HG03039 (cell line): ENCODE measurements at regions not wholly inside any gene's neighbourhood (a gene's known extent, or its start where the extent isn't known, plus 50 kb on each side); places are given as distances from the start of the nearest gene placed in this dataset.

Experiments used
- ATAC-seq: cut with Tn5 transposase; IDR thresholded peaks from one replicate; pipeline ENCODE4 v1.9.1; 2021; ENCODE audit warnings: mild to moderate bottlenecking, moderate library complexity; ENCODE audit not compliant: unreplicated experiment

DNA sequence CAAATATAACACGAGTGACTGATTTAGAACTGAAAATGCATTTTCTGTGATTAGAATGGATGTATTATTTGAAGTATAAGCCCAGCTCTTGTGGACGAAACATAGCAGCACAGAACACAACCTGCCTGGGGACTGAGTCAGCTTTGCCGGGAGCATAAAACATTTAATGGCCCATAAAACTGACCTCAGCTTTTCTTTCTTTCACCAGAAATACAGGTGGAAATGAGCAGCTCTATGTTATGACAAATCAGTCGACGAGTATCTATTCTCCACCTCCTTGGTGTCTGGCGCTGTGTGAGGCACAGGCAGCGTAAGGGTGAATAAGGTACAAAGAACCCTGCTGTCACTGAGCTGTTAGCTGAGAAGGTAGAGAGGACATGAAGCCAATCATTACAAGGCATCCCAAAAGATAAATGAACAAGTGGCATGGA, 471.6 kb upstream of the AKR1E2 start:
- no peak for ATAC-seq

DNA sequence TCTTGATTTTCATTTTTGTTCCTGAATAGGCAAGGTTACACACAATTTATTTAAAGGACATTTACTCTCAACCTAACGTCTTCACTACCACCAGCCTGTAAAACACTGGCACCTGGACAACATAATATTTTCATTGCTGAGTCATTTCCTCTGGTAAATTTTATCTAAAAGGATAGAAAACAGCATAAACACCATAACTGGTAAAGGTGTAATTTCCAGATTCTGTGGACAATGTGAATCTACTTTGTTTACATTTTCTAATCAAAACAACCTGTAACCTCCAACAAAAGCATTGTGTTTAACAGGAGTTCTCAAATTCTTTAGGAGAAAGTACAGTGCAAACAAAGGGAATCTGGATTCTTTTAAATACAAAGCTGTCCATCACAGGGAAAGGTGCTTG, 472.0 kb upstream of the AKR1E2 start:
- ATAC-seq: no peak

DNA sequence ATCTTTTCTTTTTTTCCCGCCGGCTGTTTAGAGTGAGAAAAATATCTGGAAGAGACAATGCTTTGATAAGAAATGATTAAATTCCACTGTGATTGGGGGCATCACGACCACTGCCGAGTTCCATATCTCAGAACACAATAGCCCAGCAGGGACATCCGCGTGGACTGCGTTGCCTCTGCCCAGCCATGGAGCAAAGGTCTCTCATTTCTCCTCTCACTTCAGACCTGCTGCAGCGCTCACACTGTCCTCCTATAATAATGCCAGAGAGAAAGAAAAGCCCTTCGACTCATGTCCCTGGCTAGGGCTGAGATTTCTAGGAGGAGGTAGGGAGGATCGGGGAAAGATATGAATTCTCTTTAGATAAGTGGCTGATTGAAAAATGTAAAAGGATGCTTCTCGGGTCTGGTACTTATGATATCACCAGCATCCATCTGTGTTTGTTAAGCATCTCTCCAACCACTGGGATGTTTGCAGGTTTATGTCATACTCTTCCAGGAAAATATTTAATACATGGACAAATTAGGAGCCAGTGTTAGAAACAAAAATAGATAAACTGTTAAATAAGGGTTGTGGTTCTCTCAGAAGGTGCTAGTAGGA, 472.9 kb upstream of the AKR1E2 start:
- no peak for ATAC-seq

DNA sequence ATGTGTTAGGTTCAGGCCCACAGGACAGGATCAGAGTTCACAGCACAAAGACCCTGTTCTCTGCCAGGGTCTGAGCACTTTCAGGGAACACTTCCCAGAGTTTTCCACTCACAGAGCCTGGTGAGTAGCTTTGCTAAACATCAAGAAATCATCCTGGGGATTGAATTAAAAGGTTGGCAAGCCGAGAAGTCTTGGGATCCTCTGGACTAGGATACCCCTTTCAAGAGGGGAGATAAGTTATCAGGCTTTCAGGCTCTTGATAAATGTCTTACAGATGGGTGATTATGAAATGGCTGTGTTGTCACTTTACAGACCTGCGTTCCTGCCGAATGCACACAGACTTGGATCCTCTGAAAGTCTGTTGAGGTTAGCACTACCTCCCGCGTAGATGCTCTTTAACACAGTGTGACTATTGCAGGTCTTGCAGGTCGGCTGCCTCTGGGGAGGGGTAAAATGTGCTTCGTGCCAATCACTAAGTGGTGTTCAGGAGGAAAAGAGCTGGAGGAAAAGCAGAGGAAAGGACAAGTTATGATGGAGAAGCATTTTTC, 473.5 kb upstream of the AKR1E2 start:
- ATAC-seq: no peak

DNA sequence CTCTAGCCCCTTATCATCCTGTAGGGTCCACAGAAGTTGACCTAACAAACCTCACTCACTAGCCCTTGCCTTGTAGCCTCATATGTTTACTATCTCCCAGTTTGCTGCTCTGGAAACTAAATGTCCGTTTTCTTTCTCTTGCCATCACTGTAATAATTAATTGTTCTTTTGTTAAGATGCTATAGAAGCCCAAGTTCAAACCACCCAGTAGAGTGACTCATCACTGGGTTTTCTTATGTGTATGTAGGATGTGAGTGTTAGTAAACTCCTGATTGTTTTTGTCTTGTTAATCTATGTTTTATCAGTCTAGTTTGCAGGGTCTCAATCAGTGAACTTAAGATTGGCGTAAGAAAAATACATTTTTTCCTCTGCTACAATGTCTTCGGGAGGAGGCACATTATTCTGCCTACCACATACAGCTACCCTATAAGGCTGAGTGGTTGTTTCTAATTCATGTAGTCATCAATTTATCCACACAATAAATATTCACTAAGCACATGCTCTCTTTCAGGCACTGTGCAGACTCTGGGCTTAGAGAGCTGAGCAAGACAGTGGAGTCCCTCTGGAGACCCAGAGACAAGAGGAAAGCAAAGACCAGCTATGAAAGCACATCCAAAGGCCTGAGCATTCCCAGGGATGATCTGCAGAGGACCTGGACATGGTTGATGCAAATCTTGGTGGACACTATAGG, 474.1 kb upstream of the AKR1E2 start:
- no peak for ATAC-seq

DNA sequence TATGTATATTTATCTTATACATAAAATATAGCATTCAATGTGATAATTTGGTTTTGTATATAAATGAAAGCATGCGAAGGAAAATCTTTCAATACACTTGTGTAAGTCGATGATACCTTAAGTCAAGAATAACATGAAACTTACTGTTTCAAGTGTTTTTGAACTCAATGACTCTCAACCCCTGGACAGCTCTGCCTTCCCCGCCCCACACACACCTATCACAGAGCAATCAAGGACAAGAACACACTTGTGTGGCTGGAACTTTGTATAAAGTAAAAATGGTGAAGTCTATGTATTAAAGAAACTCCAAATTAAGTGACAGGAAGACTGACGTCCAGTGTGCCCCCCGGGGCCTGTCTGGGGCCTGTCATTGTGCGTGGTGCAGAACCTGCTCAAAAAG, 478.6 kb upstream of the AKR1E2 start:
- ATAC-seq: no peak

DNA sequence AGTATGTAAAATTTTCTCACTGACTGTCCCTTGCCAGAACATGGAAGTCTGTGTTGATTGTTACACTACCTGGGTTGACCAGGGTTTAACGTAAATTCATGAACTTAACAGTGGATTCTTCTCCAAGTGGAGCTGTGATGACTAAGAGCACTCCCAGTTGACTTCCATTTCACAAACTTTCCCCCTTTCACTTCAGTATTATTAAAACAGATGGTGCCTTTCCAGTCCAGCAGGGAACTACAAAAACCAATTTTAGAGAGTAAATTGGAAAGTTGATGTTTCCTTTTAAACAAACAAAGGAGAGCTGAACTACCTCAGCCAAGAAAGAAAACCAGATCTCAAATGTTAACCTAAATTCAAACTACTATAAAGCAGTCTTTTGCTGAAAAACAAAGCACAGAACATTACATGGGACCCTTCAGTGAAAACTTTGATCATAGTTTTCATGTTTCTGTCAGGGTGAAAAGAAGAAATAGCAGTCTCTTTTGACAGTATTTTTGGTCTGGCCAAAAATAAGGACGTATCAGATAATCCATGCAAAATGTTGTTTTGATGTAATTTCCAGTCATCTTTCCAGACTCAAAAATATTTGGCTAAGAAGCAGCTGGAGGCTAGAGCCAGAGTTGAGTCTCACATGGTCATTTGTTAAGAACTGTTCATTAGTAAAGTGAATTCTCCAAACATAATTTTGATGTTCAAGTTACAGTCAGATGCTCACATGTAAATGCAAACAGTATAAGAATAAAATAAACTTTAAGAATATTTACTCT, 479.9 kb upstream of the AKR1E2 start:
- ATAC-seq: no peak

DNA sequence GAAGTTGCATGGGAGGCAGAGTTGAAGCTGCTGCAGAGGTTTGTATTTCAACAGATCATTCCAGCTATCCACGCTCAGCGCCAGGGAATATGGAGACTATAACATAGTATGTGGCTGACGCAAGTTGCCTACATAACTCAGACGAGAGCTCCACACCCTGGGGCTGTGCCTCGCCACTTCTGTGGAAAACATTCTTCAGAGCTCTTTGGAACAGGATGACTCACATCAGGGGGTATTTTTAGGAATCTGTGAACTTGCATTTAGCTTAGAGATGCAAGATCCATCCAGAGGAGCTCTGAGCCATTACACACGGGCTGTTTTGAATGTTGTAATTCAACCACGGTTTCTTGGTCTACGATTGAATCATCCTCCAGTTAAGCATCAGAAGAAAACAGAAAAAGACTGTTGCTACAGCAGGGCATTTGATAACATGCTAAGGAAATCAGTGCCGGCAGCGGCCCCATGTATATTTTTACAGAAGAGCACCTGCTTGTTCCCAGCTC, 481.5 kb upstream of the AKR1E2 start:
- ATAC-seq: no peak

DNA sequence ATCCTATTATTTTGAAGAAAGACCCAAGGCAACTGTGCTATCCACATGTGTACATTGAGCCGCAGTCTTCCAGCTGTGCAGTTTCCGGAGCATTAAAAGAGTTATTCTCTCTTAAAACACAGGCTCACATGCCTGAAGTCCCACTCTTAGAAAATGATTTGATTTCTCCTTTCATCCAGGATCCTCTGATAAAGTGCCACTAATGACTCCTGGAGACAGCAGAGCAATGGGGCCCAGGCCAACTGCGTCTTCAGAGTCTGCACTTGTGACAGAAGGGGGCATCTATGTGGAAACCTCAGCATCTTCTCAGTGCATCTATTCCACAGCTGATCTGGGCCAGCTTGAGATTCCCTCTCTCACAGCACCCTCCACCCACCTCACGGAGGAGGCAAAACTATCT, 482.1 kb upstream of the AKR1E2 start:
- ATAC-seq: no peak

DNA sequence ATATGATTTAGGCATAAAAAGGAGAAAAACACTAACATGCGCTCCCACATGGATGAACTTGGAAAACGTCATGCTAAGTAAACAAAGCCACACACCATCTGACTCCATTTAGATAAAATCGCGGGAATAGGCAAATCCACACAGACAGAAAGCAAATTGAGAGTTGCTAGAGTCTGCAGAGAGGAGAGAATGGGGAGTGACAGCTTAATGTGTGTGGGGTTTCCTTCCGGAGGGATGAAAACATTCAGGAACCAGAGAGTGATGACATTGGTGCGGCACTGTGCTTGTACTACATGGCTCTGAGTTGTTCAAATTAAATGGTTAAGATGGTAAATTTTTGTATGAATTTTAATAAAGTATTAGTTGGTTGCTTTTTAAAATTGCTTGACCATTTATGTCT, 482.9 kb upstream of the AKR1E2 start:
- no peak for ATAC-seq

DNA sequence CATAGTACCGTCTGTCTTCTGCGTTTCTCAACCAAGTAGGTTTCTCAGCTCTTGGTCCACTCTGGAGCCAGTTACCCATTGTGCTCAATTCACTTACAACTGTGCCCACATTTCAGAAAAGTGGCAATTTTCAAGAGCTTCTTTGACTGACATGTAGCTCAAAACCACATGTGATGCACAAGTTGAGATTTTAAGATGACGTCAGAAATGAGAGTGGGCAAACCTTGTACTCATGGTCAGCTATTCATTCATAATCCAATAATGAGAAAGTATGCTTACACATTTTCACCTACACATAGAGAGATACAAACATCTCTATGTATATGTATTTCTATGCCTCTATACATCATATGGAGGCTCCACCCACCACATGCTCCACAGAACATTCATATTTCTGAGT, 487.2 kb upstream of the AKR1E2 start:
- ATAC-seq: no peak

DNA sequence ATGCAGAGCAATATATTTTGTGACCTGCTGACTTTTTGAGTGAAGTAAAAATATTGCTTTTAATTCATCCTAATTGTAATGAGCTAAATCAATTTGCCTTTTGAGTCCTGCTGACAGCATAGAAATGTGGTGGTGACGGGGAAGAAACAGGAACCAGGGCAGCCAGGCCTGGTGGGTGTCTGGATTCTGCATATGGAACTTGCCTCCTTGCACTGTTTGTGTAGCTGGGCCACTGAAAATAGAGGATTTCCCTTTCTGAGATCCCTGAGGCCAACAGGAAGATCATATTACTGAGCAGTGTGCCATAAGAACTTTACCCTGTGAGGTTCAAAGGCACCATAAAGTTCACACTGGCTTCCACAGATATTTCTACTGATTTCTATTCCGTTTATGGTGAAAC, 488.4 kb upstream of the AKR1E2 start:
- no peak for ATAC-seq

DNA sequence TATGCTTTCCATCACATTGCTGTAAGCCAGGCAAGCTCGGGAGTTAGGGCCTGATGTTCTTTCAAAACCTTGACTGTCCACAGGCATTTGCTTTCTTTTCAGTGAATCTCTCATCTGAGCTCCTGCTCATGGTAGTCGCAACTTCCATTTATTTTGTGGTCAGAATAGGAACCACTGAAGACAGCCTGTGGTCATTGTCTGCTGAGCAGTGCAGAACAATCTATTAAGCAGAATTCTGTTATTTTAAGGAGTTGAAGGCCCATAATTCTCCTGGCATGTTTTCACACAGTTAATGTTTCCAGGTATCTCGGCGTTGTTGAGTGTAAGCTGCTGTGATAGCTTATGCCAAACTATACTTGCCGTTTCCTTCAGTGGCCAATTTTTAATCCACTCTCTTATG, 491.1 kb upstream of the AKR1E2 start:
- ATAC-seq: no peak

DNA sequence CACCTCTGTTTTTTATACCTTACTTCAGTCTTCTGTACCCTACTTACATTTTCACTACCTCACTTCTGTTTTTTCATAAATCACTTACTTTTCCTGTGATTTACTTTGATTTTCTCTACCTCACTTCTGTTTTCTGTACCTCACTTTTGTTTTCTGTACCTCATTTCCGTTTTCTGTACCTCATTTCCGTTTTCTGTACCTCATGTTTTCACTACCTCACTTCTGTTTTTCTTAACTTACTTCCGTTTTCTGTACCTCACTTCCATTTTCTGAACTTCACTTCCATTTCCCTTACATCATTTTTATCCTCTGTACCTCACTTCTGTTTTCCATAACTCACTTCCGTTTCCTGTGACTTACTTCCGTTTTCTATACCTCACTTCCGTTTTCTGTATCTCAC, 492.0 kb upstream of the AKR1E2 start:
- no peak for ATAC-seq

DNA sequence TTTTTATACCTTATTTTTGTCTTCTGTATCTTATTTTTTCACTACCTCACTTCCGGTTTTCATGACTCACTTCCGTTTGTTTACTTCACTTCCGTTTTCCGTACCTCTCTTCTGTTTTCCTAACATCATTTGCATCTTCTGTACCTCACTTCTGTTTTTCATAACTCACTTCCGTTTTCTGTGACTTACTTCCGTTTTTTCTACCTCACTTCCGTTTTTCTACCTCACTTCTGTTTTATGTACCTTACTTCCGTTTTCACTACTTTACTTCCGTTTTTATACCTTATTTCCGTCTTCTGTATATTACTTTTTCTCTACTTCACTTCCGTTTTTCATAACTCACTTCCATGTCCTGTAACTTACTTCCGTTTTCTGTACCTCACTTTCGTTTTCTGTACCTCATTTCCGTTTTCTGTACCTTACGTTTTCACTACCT, 492.5 kb upstream of the AKR1E2 start:
- no peak for ATAC-seq

DNA sequence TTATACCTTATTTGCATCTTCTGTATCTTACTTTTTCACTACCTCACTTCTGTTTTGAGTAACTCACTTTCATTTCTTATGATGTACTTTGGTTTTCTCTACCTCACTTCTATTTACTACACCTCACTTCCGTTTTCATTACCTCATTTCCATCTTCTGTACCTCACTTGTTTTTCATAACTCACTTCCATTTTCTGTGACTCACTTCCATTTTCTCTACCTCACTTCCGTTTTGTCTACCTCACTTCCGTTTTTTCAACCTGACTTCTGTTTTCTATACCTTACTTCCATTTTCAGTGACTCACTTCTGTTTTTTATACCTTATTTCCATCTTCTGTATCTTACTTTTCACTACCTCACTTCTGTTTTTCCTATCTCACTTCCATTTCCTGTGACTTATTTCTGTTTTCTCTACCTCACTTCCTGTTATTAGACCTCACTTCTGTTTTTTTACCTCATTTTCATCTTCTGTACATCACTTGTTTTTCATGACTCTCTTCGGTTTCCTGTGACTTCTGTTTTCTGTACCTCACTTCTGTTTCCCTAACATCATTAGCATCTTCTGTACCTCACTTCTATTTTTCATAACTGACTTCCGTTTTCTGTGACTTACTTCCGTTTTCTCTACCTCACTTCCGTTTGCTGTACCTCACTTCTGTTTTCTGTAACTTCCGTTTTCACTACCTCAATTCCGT, 493.1 kb upstream of the AKR1E2 start:
- no peak for ATAC-seq

DNA sequence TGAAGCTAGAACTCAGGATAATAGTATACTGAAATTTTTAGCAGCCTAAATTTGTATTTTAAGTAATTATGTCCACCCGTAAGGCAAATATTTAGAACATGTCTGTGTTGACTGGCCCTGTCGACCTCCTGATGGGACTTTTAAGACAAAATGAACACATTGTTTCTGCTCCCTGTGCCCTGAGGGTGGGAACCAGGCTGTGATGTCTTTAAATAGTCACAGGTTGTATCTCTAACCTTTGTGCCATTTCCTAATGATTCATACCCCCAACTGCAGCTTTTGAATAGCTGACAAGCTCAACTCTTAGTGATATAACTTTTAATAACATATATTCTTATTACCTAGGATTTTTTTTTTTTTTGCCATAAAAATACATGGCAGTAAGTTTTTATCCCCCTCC, 494.9 kb upstream of the AKR1E2 start:
- no peak for ATAC-seq

DNA sequence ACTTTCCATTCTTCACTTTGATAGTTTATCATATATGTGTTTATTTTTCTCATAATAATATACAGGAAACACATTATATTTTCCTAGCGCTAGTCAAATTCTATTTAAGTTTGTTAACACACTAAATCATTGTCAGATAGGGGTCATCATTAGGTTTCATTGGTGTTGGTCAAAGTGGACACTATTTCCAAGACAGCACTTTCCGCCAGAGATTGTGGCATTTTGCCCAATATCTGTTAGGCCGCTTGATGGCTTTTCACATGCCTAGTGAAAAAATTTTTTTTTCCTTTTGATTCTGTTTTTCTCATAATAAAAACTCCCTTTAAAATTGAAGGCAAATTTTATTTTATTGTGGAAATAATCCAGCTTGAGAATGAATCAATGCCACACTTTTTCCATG, 495.4 kb upstream of the AKR1E2 start:
- ATAC-seq: no peak

DNA sequence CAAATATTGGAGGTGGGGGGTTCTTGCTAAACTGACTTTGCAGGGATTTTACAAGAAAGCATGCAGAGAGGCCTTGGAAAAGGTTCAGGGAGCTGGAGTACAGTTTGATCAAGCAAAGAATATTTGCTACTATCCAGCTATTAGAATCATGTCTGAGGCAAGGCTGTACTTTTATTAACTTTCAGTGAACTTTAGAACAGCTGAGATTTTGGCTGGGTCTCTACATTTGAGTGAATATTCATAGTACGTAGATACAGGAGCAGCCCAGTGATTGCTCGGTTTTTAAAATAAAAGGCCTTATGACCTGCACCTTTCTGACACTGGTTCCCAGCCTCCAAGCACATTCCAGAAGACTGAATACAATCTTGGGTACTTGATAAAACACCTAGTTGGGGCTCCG, 496.8 kb upstream of the AKR1E2 start:
- no peak for ATAC-seq

DNA sequence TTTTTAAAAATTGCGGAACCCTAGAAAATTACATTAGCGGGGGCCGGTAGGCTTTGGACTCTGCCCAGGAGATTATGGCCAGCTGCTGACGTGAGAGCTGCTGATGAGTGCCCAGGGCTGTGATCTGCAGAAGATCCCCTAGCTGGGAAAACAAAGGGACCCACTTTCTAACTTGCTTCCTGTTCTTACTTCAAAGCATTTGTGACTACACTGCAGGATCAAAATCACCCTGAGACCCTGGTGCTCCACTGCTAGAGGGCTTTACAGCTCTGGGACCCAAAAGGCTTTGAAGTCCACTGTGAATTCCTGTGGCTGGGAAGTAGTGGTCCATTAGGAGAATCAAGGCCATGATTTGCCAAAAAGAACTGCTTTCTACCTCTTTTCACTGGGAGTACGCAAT, 499.4 kb upstream of the AKR1E2 start:
- no peak for ATAC-seq

DNA sequence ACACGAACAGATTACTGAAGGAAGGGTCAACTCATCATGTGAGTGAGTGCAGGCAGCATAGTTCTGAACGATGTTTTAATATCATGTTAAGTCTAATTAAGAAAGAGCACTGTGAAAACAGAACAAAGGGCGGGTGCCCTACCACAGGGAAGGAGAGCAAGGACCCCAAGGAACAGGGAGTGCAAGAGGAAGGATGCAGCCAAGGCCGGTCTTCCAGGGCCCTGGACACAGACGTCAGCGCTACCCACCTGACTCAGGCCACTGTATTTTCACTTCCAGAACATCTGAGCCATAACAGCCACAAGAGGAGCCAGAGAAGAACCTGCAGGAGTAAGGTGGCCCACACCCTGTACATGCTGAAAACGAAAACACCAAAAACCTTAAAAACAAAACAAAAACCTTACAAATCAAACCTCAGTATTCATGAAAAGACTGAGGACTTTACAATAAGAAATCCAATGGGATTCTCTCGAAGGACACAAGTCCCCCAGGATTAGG, 506.1 kb upstream of the AKR1E2 start:
- ATAC-seq: no peak
